ENCODE measurements at regions not wholly inside any gene's neighbourhood (a gene's known extent, or its start where the extent isn't known, plus 50 kb on each side); places are given as distances from the start of the nearest gene placed in this dataset.

- TF ChIP-seq, protein P1, sequence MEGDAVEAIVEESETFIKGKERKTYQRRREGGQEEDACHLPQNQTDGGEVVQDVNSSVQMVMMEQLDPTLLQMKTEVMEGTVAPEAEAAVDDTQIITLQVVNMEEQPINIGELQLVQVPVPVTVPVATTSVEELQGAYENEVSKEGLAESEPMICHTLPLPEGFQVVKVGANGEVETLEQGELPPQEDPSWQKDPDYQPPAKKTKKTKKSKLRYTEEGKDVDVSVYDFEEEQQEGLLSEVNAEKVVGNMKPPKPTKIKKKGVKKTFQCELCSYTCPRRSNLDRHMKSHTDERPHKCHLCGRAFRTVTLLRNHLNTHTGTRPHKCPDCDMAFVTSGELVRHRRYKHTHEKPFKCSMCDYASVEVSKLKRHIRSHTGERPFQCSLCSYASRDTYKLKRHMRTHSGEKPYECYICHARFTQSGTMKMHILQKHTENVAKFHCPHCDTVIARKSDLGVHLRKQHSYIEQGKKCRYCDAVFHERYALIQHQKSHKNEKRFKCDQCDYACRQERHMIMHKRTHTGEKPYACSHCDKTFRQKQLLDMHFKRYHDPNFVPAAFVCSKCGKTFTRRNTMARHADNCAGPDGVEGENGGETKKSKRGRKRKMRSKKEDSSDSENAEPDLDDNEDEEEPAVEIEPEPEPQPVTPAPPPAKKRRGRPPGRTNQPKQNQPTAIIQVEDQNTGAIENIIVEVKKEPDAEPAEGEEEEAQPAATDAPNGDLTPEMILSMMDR (IDR thresholded peaks at IDR 0.05), result no peak
- TF ChIP-seq POLR2AphosphoS5 (IDR thresholded peaks at IDR 0.05) (no peak), POLR2A (IDR thresholded peaks at IDR 0.05) (no peak)
Observed at GRCh38 chr2:2992634-2993033, 385.0 kb downstream of the EIPR1 start.
